DOHH2 (cell line): ENCODE measurements at regions not wholly inside any gene's neighbourhood (a gene's known extent, or its start where the extent isn't known, plus 50 kb on each side); places are given as distances from the start of the nearest gene placed in this dataset.

Source experiments
- EZH2phosphoT487 ChIP-seq: fragments of 200-600 bp; sonication (generic); IDR thresholded peaks from 2 replicates; pipeline ENCODE4 v1.6.1; 2017; ENCODE audit warnings: borderline replicate concordance, mild to moderate bottlenecking, antibody characterized with exemption, low read length, moderate library complexity, mixed read lengths
- TF ChIP-seq, protein P1 (sequence below): fragments of 200-600 bp; sonication (generic); IDR thresholded peaks from one replicate; pipeline ENCODE4 v1.5.1; 2014; ENCODE audit warnings: antibody characterized with exemption, mild to moderate bottlenecking, low read depth, low read length; ENCODE audit not compliant: poor library complexity, severe bottlenecking

DNA sequence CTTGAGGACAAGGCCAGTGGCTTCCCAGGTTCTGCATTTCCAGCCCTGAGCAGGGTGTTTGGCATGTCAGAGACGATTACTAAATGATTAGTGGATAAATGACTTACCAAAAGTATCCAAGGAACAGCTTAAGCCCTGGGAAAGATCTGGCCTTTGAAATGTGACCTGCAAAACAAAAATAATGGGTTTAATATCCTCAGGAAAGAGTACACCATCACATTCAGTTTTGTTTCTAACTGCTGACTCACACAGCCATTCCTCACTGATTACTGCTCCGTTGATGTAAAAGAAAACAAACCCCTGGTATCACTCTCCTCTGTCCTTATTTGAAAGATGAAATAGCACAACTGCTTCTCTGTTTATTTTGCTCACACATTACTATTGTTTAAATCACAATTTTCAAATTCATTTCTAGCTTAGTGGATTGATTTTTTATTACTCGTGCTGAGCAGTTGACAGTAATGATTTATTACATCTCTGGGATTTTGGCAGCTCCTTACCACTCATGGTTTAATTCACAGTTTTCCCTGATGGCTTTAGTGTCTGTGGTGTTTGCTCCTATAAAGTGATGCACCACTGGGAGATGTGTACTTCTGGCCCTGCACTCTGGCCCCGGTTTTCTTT is 117.0 kb downstream of the CBLL2 start:
- TF ChIP-seq, protein P1, sequence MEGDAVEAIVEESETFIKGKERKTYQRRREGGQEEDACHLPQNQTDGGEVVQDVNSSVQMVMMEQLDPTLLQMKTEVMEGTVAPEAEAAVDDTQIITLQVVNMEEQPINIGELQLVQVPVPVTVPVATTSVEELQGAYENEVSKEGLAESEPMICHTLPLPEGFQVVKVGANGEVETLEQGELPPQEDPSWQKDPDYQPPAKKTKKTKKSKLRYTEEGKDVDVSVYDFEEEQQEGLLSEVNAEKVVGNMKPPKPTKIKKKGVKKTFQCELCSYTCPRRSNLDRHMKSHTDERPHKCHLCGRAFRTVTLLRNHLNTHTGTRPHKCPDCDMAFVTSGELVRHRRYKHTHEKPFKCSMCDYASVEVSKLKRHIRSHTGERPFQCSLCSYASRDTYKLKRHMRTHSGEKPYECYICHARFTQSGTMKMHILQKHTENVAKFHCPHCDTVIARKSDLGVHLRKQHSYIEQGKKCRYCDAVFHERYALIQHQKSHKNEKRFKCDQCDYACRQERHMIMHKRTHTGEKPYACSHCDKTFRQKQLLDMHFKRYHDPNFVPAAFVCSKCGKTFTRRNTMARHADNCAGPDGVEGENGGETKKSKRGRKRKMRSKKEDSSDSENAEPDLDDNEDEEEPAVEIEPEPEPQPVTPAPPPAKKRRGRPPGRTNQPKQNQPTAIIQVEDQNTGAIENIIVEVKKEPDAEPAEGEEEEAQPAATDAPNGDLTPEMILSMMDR: no peak
- TF ChIP-seq EZH2phosphoT487: no peak
